ENCODE measurements at regions not wholly inside any gene's neighbourhood (a gene's known extent, or its start where the extent isn't known, plus 50 kb on each side); places are given as distances from the start of the nearest gene placed in this dataset.

DNA sequence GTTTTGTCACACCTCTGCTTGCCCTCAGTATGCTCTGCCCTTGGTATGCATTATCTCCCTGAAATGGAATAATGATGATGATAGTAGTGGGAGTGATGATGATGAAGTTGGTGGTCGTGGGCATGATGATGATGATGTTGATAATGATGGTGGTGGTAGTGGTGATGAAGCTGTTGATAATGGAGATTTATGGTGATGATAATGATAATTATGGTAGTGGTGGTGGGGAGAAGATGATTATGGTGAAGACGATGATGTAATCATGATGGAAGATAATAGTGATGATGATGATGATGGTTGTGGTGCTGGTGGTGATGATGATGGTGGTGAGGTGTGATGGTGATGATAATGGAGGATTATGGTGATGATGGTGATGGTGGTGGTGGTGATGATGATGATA is 390.1 kb upstream of the EEF2KMT start (continued):
- TF ChIP-seq REST (IDR thresholded peaks at IDR 0.05; ENCODE audit: unreplicated experiment) (no peak), EZH2phosphoT487 (IDR thresholded peaks at IDR 0.05; ENCODE audit: unreplicated experiment) (no peak)

- H3K36me3 Mint-ChIP-seq (ENCODE audit: low read depth), result no peaks in the 10 kb centered on the region
- H3K27ac ChIP-seq (ENCODE audit: low read depth), result no peak overlapping the region
- ATAC-seq, result no peak
- H3K4me3 ChIP-seq, result no peak overlapping the region
- no peak overlapping the region for H3K4me3 Mint-ChIP-seq
- peaks cover 34% of the 10 kb centered on the region for H3K4me1 Mint-ChIP-seq
- no peaks in the 10 kb centered on the region for H3K36me3 ChIP-seq (ENCODE audit: insufficient read depth)
- peaks cover 4% of the 10 kb centered on the region for H3K27me3 Mint-ChIP-seq (ENCODE audit: insufficient read depth, low read depth, poor library complexity)
- no peak for DNase-seq (ENCODE audit: low spot score)
- no peaks in the 10 kb centered on the region for H3K27me3 ChIP-seq (ENCODE audit: insufficient read depth)
- TF ChIP-seq CREB1 (CRISPR knock-in tag; IDR thresholded peaks at IDR 0.05; ENCODE audit: low read depth) (no peak), ETS1 (IDR thresholded peaks at IDR 0.05) (no peak), CTCF (conservative IDR thresholded peaks at IDR 0.05; ENCODE audit: low read depth in 2 of 2) (no peak), ZNF331 (CRISPR knock-in tag; IDR thresholded peaks at IDR 0.05; ENCODE audit: low read depth) (no peak), EZH2phosphoT487 (IDR thresholded peaks at IDR 0.05; ENCODE audit: unreplicated experiment) (no peak), JUNB (IDR thresholded peaks at IDR 0.05; ENCODE audit: unreplicated experiment) (no peak)
- no peak overlapping the region for H3K4me2 ChIP-seq
- H3K79me2 ChIP-seq (replicated peaks; ENCODE audit: insufficient read depth), result no peaks in the 10 kb centered on the region
- H4K20me1 ChIP-seq (replicated peaks; ENCODE audit: insufficient read depth), result no peaks in the 10 kb centered on the region; the same call in 1 of the 2 replicates
- no peaks in the 10 kb centered on the region for H3K9me3 Mint-ChIP-seq
- H3F3A ChIP-seq (replicated peaks; ENCODE audit: low read depth), result no peaks in the 10 kb centered on the region
- H2AFZ ChIP-seq, result no peak overlapping the region
- H3K27ac Mint-ChIP-seq, result no peak overlapping the region
- peaks cover 24% of the 10 kb centered on the region for H3K4me1 ChIP-seq (ENCODE audit: insufficient read depth)
- H3K9me2 ChIP-seq (ENCODE audit: insufficient read depth), result peaks cover 2% of the 10 kb centered on the region; the same call in 1 of the 2 replicates
Observed at GRCh38 chr16:5482256-5482655, 384.7 kb upstream of the EEF2KMT start.
